Epithelial cell of proximal tubule (primary cell): ENCODE measurements at regions not wholly inside any gene's neighbourhood (a gene's known extent, or its start where the extent isn't known, plus 50 kb on each side); places are given as distances from the start of the nearest gene placed in this dataset.
A peak's percentile ranks its signal among the peaks of the same experiment; 100 is the strongest.

Source experiments
- DNase-seq: peaks from one replicate; pipeline ENCODE4 v3.0.0-alpha.2; 2011; ENCODE audit warnings: low read depth
- H3K4me3 ChIP-seq: 2 replicates; pipeline ENCODE4 v1.5.1; 2011; ENCODE audit warnings: low read depth, mild to moderate bottlenecking, low read length
- CTCF ChIP-seq: conservative IDR thresholded peaks from 2 replicates; pipeline ENCODE4 v1.5.1; 2012; ENCODE audit warnings: low read depth, mild to moderate bottlenecking, low read length

GRCh38 chr20:47949230-47949629 lies 163.9 kb upstream of the SULF2 start:
- TF ChIP-seq CTCF: peak; percentile 24
- H3K4me3 ChIP-seq: no peak overlapping the region
- peak; percentile 56 for DNase-seq

GRCh38 chr20:47944682-47945081 lies 159.4 kb upstream of the SULF2 start:
- no peak for DNase-seq
- no peak overlapping the region for H3K4me3 ChIP-seq
- TF ChIP-seq CTCF: no peak

GRCh38 chr20:47941869-47942268 lies 156.6 kb upstream of the SULF2 start:
- H3K4me3 ChIP-seq: no peak overlapping the region
- no peak for TF ChIP-seq CTCF
- DNase-seq: no peak

GRCh38 chr20:47940101-47940813 lies 155.0 kb upstream of the SULF2 start:
- H3K4me3 ChIP-seq: no peak overlapping the region
- DNase-seq: no peak
- no peak for TF ChIP-seq CTCF

GRCh38 chr20:47936612-47937011 lies 151.3 kb upstream of the SULF2 start:
- H3K4me3 ChIP-seq: no peak overlapping the region
- DNase-seq: no peak
- TF ChIP-seq CTCF: no peak

- DNase-seq: no peak
- no peak overlapping the region for H3K4me3 ChIP-seq
- TF ChIP-seq CTCF: no peak
These were observed 149.5 kb upstream of the SULF2 start for GRCh38 chr20:47934761-47935160.

GRCh38 chr20:47931443-47931842 lies 146.2 kb upstream of the SULF2 start:
- H3K4me3 ChIP-seq: no peak overlapping the region
- TF ChIP-seq CTCF: no peak
- no peak for DNase-seq
